HG02884 (cell line): ENCODE measurements at regions not wholly inside any gene's neighbourhood (a gene's known extent, or its start where the extent isn't known, plus 50 kb on each side); places are given as distances from the start of the nearest gene placed in this dataset.
A peak's percentile ranks its signal among the peaks of the same experiment; 100 is the strongest.
"Not testable (repeated sequence)": the region's sequence is repeated elsewhere in the genome, so short reads cannot be mapped to it uniquely, and the experiment has no call there.

Experiments
- ATAC-seq: cut with Tn5 transposase; IDR thresholded peaks from one replicate; pipeline ENCODE4 v1.9.1; 2021; ENCODE audit warnings: mild to moderate bottlenecking, moderate library complexity; ENCODE audit not compliant: unreplicated experiment

GRCh38 chr10:57362811-57363210, 904.9 kb downstream of the IPMK start:
- ATAC-seq, result no peak

DNA sequence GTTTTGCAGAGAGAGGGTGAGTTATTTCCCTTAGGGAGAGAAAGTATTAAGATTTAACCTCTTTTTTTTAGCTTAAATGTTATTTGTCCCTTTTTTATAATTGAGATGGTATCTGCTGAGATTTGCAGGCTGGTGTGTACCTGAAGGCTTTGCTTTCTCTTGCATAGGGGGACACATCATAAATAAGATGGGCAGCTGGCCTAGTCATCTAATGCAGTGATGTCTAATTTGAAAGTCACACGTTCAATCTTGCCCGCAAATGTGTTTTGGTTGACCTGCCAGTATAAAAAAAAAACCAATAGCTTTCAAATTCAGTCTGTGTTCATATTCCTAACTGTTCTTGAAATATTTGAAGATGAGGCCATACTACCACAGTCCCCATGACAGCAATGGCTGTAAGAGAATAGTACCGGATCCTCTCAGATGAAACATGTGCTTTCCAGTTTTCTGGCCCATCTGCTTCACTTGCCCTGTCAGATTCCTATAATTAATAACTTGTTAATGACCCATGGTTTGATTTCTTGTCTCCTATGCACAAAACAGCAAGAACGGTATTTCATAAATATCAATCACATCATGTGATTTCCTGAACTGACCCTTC, 914.2 kb downstream of the IPMK start:
- ATAC-seq, result no peak

GRCh38 chr10:57351076-57351475, 916.6 kb downstream of the IPMK start:
- no peak for ATAC-seq

DNA sequence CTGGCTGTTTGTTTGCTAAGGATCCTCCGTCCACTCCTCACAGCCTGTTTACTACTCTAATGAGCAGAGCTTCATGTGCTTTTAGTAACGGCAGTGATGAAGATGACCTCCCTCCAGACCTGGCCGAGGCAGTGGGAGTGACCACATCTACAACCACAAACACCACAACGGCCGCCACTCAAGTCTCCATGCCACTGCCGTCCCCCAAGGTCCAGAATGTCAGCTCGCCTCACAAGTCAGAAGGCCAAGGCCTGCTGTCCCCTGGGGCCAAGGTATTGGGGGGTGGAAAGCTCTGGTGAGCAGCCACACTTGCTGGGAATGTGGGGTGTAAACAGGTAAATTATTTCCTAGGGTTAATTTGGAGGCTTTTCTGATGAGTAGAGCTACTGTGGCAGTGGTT, 926.4 kb downstream of the IPMK start:
- ATAC-seq, result no peak

DNA sequence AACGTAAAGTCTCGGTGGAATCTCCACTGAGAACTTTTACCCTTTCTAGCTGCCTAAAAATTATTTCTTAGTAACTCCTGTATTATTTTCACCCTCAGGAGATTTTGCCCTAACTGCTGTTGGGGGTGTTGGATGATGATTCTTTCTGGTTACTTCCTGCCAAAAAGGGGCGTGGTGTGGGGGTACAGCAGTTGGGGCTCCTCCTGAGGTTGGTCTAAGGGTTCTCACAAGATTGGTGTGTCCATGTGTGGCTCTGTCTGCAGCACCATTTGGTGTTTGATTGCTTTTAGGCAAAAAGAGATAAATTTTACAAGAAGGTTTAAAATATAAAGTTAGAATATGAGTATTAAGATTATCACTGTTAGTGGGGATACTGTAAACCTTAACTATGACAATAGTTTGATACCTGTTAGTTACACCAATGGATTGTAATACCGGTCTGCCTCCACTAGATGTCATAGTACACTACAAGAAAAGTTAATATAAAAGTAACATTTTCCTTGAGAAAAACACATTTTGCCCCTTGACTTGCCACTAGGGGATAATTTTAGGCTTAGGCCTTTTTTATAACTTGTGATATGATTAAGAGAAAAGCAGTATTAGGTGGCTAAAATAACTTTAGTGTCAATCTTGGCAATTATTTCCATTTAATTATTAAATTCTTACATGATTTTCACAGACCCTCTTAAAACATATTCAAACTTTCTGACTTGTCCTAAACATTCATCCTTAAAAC, 928.7 kb downstream of the IPMK start:
- peak; percentile 71 for ATAC-seq

GRCh38 chr10:57336865-57337264, 930.8 kb downstream of the IPMK start:
- ATAC-seq, result no peak

DNA sequence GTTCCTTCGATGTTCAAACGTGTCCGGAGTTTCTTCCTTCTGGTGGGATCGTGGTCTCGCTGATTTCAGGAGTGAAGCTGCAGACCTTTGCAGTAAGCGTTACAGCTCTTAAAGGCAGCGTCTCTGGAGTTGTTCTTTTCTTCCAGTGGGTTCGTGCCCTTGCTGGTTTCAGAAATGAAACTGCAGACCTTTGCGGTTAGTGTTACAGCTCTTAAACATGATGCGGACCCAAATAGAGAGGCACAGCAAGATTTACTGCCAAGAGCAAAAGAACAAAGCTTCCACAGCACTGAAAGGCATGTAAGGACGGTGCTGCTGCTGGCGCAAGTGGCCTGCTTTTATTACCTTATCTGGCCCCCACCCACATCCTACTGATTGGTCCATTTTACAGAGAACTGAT, 931.4 kb downstream of the IPMK start:
- ATAC-seq, result no peak

GRCh38 chr10:57334523-57334922, 933.2 kb downstream of the IPMK start:
- ATAC-seq, result no peak

GRCh38 chr10:57333880-57334279, 933.8 kb downstream of the IPMK start:
- no peak for ATAC-seq

GRCh38 chr10:57321400-57321854, 946.3 kb downstream of the IPMK start:
- not testable (repeated sequence) for ATAC-seq

GRCh38 chr10:57320416-57320815, 947.3 kb downstream of the IPMK start:
- ATAC-seq, result no peak

GRCh38 chr10:57314046-57314445, 953.0 kb upstream of the ZWINT start:
- ATAC-seq, result no peak

DNA sequence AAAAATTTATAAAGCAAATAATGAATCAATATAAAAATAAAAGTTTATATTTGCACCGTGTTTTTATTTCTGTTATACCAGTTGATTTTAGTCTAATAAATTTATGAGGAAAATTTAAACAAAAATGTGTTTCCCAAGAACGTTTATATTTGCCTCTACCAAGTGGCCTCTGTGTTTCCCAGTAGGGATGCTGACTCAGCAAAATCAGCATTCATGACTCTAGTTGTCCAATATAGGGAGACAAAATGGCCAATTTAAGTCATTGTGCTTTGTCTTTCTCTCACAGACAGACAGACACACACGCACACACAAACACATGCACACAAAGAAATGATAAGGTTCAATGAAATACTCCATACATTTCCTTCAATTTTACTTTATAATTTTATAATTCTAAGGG, 942.5 kb upstream of the ZWINT start:
- ATAC-seq, result no peak

DNA sequence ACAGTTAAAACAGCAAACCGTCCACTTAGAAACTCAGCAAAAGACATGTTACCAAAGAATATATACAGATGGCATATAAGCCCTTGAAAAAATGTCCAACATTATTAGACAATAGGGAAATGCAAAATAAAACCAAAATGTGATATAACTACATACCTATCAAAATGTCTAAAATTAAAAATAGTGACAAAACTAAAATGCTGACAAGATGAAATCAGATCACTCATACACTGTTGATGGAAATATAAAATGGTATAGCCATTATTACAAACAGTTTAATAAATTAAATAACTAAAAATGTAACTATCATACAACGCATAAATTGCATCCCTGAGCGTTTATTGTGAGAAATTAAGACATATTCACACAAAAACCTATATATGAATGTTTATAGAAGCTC, 939.7 kb upstream of the ZWINT start:
- no peak for ATAC-seq

GRCh38 chr10:57294698-57295097, 933.6 kb upstream of the ZWINT start:
- ATAC-seq, result no peak

GRCh38 chr10:57288754-57289153, 927.7 kb upstream of the ZWINT start:
- ATAC-seq, result no peak

GRCh38 chr10:57262892-57263291, 901.8 kb upstream of the ZWINT start:
- ATAC-seq, result no peak

- ATAC-seq, result no peak
Observed at GRCh38 chr10:57260175-57260574, 899.1 kb upstream of the ZWINT start.

DNA sequence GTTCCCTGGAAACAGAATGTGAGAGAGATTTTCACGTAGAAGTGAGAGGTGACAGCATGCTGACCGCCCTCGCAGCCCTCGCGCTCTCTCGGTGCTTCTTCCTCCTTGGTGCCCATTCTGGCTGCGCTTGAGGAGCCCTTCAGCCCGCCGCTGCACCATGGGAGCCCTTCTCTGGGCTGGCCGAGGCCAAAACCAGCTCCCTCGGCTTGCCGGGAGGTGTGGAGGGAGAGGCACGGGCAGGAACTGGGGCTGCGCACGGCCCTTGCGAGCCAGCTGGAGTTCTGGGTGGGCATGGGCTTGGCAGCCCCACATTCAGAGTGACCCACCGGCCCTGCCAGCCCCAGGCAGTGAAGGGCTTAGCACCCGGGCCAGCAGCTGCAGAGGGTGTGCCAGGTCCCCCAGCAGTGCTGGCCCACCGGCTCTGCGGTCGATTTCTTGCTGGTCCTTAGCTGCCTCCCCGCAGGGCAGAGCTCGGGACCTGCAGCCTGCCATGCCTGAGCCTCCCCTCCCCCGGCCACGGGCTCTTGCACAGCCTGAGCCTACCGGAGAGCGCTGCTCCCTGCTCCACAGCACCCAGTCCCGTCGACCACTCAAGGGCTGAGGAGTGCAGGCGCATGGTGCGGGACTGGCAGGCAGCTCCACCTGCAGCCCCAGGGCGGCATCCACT, 888.7 kb upstream of the ZWINT start:
- no peak for ATAC-seq

DNA sequence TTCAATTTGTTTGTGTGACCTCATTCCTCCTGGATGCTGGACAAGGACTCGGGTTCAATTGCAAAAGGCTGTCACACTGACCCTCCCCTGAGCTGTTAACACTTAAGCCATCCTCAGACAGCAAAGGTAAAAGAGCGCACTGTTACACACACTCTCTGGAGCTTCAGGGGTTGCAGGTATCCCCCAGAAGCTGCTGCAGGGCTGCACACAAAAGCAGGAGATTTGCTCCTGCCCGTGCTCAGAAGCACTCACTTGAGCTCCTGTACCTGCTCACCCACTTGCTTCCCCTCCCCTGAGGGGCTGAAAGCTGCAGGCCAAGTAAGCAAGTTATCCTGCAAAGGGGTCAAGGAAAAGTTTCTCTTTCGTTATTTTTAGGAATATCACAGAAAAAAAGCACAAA, 886.2 kb upstream of the ZWINT start:
- no peak for ATAC-seq

DNA sequence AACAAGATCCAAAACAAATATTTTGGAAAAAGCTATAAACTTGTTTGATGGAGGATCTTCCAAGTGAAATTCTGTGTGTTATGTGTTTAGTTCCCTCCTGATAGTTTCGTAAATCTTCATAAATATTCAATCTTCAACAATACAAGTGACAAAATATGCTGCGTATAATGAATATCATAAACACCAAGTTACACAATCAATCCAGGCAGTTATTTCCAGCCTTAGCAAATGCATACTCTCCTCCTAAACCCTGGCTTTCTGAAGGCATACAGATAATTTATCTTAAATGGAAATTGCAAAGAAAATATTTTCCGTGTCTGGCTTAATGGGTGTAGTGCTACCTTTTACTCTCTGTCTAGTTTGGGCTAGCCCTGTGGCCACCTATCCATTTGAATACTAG, 864.9 kb upstream of the ZWINT start:
- ATAC-seq, result no peak

DNA sequence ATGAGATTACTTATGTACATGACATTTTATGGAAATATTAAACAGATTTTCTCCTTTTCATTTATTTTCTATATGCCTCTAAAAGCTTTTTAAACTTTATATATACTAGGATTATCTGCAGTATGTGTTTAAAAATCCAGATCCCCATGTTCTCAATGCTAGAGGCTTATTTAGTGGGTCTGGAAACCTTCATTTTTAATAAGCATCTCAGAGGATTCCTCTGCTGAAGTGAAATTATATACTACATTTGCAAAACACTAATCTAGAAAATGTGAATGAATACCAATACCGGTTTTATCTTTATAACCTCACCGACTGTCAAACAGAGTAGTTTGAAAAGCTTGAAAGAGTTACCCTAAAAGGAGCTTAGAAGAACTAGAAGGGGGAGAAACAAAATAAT, 863.8 kb upstream of the ZWINT start:
- no peak for ATAC-seq
